ENCODE measurements at regions not wholly inside any gene's neighbourhood (a gene's known extent, or its start where the extent isn't known, plus 50 kb on each side); places are given as distances from the start of the nearest gene placed in this dataset.

- no peak for DNase-seq (ENCODE audit: low read depth in 2 of 3, low spot score in 2 of 3)
These were observed 71.0 kb upstream of the TAF1B start for GRCh38 chr2:9772035-9772998.

- DNase-seq (ENCODE audit: low read depth in 2 of 3, low spot score in 2 of 3): no peak
These were observed 70.0 kb upstream of the TAF1B start for GRCh38 chr2:9772999-9773902.

- no peak for DNase-seq (ENCODE audit: low read depth in 2 of 3, low spot score in 2 of 3)
These were observed 69.4 kb upstream of the TAF1B start for GRCh38 chr2:9773903-9774239.

GRCh38 chr2:9774266-9774665, 69.0 kb upstream of the TAF1B start:
- DNase-seq (ENCODE audit: low read depth in 2 of 3, low spot score in 2 of 3): no peak

GRCh38 chr2:9775351-9775750, 67.9 kb upstream of the TAF1B start:
- no peak for DNase-seq (ENCODE audit: low read depth in 2 of 3, low spot score in 2 of 3)

GRCh38 chr2:9775999-9776712, 67.1 kb upstream of the TAF1B start:
- DNase-seq (ENCODE audit: low read depth in 2 of 3, low spot score in 2 of 3): no peak

- DNase-seq (ENCODE audit: low read depth in 2 of 3, low spot score in 2 of 3): no peak
These were observed 66.2 kb upstream of the TAF1B start for GRCh38 chr2:9777081-9777480.

- no peak for DNase-seq (ENCODE audit: low read depth in 2 of 3, low spot score in 2 of 3)
These were observed 65.3 kb upstream of the TAF1B start for GRCh38 chr2:9778012-9778411.

GRCh38 chr2:9778471-9779316, 64.6 kb upstream of the TAF1B start:
- no peak for DNase-seq (ENCODE audit: low read depth in 2 of 3, low spot score in 2 of 3)

GRCh38 chr2:9779596-9780264, 63.5 kb upstream of the TAF1B start:
- no peak for DNase-seq (ENCODE audit: low read depth in 2 of 3, low spot score in 2 of 3)

- DNase-seq (ENCODE audit: low read depth in 2 of 3, low spot score in 2 of 3): no peak
These were observed 62.7 kb upstream of the TAF1B start for GRCh38 chr2:9780368-9781130.

- no peak for DNase-seq (ENCODE audit: low read depth in 2 of 3, low spot score in 2 of 3)
These were observed 62.0 kb upstream of the TAF1B start for GRCh38 chr2:9781252-9781651.

- DNase-seq (ENCODE audit: low read depth in 2 of 3, low spot score in 2 of 3): peak in 2 of 3 experiments; percentile 34 to 42
These were observed 61.0 kb upstream of the TAF1B start for GRCh38 chr2:9782197-9782719.

GRCh38 chr2:9789371-9789770, 53.9 kb upstream of the TAF1B start:
- DNase-seq (ENCODE audit: low read depth in 2 of 3, low spot score in 2 of 3): no peak

GRCh38 chr2:9790702-9791225, 52.5 kb upstream of the TAF1B start:
- DNase-seq (ENCODE audit: low read depth in 2 of 3, low spot score in 2 of 3): no peak

- no peak for DNase-seq (ENCODE audit: low read depth in 2 of 3, low spot score in 2 of 3)
These were observed 51.6 kb upstream of the TAF1B start for GRCh38 chr2:9791711-9792110.

- no peak for DNase-seq (ENCODE audit: low read depth in 2 of 3, low spot score in 2 of 3)
These were observed 49.9 kb upstream of the TAF1B start for GRCh38 chr2:9793156-9793917.
